HG03103 (cell line): ENCODE measurements at regions not wholly inside any gene's neighbourhood (a gene's known extent, or its start where the extent isn't known, plus 50 kb on each side); places are given as distances from the start of the nearest gene placed in this dataset.
"Not testable (repeated sequence)": the region's sequence is repeated elsewhere in the genome, so short reads cannot be mapped to it uniquely, and the experiment has no call there.

ENCODE experiments used
- ATAC-seq: cut with Tn5 transposase; IDR thresholded peaks from one replicate; pipeline ENCODE4 v1.9.1; 2021; ENCODE audit warnings: low read depth; ENCODE audit not compliant: unreplicated experiment

GRCh38 chr6:120852293-120852849 is 481.9 kb downstream of the TBC1D32 start:
- ATAC-seq = no peak

- no peak for ATAC-seq
Observed at GRCh38 chr6:120826253-120826652, 508.0 kb downstream of the TBC1D32 start.

- no peak for ATAC-seq
Observed at GRCh38 chr6:120816794-120817193, 517.5 kb downstream of the TBC1D32 start.

- ATAC-seq = no peak
Observed at GRCh38 chr6:120805276-120805675, 529.0 kb downstream of the TBC1D32 start.

GRCh38 chr6:120804612-120805011 is 529.7 kb downstream of the TBC1D32 start:
- no peak for ATAC-seq

- no peak for ATAC-seq
Observed at GRCh38 chr6:120786682-120787081, 547.6 kb downstream of the TBC1D32 start.

- no peak for ATAC-seq
Observed at GRCh38 chr6:120786256-120786655, 548.0 kb downstream of the TBC1D32 start.

- ATAC-seq = no peak
Observed at GRCh38 chr6:120785459-120786086, 548.7 kb downstream of the TBC1D32 start.

- no peak for ATAC-seq
Observed at GRCh38 chr6:120779441-120779840, 554.8 kb downstream of the TBC1D32 start.

GRCh38 chr6:120775698-120776097 is 558.6 kb downstream of the TBC1D32 start:
- ATAC-seq = no peak

GRCh38 chr6:120774275-120774674 is 560.0 kb downstream of the TBC1D32 start:
- ATAC-seq = no peak

- ATAC-seq = no peak
Observed at GRCh38 chr6:120771019-120771418, 563.3 kb downstream of the TBC1D32 start.

- no peak for ATAC-seq
Observed at GRCh38 chr6:120764312-120764711, 570.0 kb downstream of the TBC1D32 start.

- ATAC-seq = no peak
Observed at GRCh38 chr6:120759570-120759969, 574.7 kb downstream of the TBC1D32 start.

- ATAC-seq = not testable (repeated sequence)
Observed at GRCh38 chr6:120748574-120748973, 585.7 kb downstream of the TBC1D32 start.

- no peak for ATAC-seq
Observed at GRCh38 chr6:120736740-120737139, 597.5 kb downstream of the TBC1D32 start.

GRCh38 chr6:120735641-120736040 is 598.6 kb downstream of the TBC1D32 start:
- ATAC-seq = no peak

- ATAC-seq = no peak
Observed at GRCh38 chr6:120711255-120711654, 623.0 kb downstream of the TBC1D32 start.

- ATAC-seq = no peak
Observed at GRCh38 chr6:120700001-120700400, 634.3 kb downstream of the TBC1D32 start.

- no peak for ATAC-seq
Observed at GRCh38 chr6:120686492-120686891, 647.8 kb downstream of the TBC1D32 start.

- no peak for ATAC-seq
Observed at GRCh38 chr6:120682145-120682544, 652.1 kb downstream of the TBC1D32 start.

- ATAC-seq = no peak
Observed at GRCh38 chr6:120681204-120681603, 653.1 kb downstream of the TBC1D32 start.

GRCh38 chr6:120675886-120676285 is 658.4 kb downstream of the TBC1D32 start:
- ATAC-seq = no peak
